ENCODE measurements at regions not wholly inside any gene's neighbourhood (a gene's known extent, or its start where the extent isn't known, plus 50 kb on each side); places are given as distances from the start of the nearest gene placed in this dataset.

DNA sequence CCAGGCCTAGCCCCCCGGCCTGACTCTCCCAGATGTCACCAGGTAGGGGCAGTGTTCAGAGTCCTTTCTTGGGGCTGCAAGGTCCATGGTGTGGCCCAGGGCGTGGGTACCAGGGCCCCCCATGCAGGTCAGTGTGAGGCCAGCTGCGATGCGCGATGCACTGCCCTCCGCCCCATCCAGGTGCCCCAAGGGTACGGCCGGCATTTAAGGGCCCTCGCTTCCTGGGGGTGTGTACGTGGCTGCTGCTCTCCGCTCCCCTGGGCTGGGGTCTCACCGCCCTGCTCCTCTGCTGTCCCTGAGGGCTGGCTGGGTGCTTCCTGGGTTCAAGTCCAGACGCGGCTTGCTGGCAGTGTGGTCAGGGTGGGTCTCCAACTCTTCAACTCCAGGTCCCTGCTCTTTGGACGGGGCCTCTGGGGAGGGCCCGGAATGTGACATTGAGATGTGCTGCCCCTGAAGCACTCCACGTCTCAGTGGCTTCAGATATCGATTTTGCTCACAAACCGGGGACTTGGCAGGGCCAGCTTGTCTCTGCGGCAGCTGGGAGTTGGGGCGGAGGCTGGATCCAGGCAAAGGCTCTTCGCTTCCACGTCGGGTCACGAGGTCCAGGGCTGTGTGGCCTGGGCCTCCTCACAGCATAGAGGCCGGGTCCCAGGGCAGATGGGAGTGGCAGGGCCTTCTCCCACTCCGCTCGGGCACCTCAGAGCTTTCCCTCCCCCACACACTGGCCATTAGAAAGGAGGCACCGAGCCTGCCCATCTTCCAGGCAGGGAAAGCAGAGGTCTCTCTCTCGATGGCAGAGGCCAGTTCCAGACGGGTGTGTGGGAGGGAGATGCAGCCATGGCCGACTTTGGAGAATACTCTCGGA lies 93.2 kb downstream of the UNCX start:
- no peaks in the 10 kb centered on the region for H3K9me1 ChIP-seq (replicated peaks; ENCODE audit: control insufficient read depth, extremely low read depth, insufficient read depth, low read length)
- TF ChIP-seq, protein P1, sequence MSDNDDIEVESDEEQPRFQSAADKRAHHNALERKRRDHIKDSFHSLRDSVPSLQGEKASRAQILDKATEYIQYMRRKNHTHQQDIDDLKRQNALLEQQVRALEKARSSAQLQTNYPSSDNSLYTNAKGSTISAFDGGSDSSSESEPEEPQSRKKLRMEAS (IDR thresholded peaks at IDR 0.05; ENCODE audit: insufficient read depth, insufficient read length) = no peak
- TF ChIP-seq JUN (IDR thresholded peaks at IDR 0.05; ENCODE audit: borderline replicate concordance, insufficient read depth, insufficient read length, low read depth) (no peak), MYC (IDR thresholded peaks at IDR 0.05; ENCODE audit: low read depth, low read length) (no peak), FOS (IDR thresholded peaks at IDR 0.05; ENCODE audit: borderline replicate concordance, insufficient read depth, low read length) (no peak), POLR2A (IDR thresholded peaks at IDR 0.05; ENCODE audit: low read depth, low read length) (no peak), POLR2AphosphoS5 (IDR thresholded peaks at IDR 0.05; ENCODE audit: insufficient read depth, low read depth, low read length) (no peak), EZH2 (IDR thresholded peaks at IDR 0.05; ENCODE audit: borderline replicate concordance, low read depth, low read length, severe bottlenecking) (no peak), GATA2 (IDR thresholded peaks at IDR 0.05; ENCODE audit: insufficient read depth, insufficient read length, low read depth, low read length) (no peak)
- TF ChIP-seq, protein P2, sequence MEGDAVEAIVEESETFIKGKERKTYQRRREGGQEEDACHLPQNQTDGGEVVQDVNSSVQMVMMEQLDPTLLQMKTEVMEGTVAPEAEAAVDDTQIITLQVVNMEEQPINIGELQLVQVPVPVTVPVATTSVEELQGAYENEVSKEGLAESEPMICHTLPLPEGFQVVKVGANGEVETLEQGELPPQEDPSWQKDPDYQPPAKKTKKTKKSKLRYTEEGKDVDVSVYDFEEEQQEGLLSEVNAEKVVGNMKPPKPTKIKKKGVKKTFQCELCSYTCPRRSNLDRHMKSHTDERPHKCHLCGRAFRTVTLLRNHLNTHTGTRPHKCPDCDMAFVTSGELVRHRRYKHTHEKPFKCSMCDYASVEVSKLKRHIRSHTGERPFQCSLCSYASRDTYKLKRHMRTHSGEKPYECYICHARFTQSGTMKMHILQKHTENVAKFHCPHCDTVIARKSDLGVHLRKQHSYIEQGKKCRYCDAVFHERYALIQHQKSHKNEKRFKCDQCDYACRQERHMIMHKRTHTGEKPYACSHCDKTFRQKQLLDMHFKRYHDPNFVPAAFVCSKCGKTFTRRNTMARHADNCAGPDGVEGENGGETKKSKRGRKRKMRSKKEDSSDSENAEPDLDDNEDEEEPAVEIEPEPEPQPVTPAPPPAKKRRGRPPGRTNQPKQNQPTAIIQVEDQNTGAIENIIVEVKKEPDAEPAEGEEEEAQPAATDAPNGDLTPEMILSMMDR (IDR thresholded peaks at IDR 0.05; ENCODE audit: extremely low read depth in 1 of 2, insufficient read depth in 1 of 2, low read depth in 1 of 2, low read length in 2 of 2) = no peak

More for the DNA sequence above, 93.2 kb downstream of the UNCX start:
- no peak overlapping the region for H3K27ac ChIP-seq (ENCODE audit: insufficient read depth, low read depth, low read length)
- H3K4me3 ChIP-seq (replicated peaks in 1 of 3; ENCODE audit: insufficient read depth in 1 of 3, low read depth in 1 of 3, low read length in 3 of 3) = no peak overlapping the region
- BruUV-seq (replicated peaks) = no TSS peak
- H3K9me3 ChIP-seq (replicated peaks; ENCODE audit: control insufficient read depth, insufficient read depth, low read length) = no peaks in the 10 kb centered on the region
- no peaks in the 10 kb centered on the region for H3K27me3 ChIP-seq (ENCODE audit: control insufficient read depth in 2 of 2, insufficient read depth in 2 of 2, low read length in 2 of 2)
- POLR2A ChIA-PET = no interaction called here
- H2AFZ ChIP-seq (ENCODE audit: low read depth, low read length) = no peak overlapping the region
- H3K4me1 ChIP-seq (ENCODE audit: control insufficient read depth, extremely low read depth, insufficient read depth, low read length) = no peaks in the 10 kb centered on the region
- no peaks in the 10 kb centered on the region for H3K36me3 ChIP-seq (ENCODE audit: control insufficient read depth in 2 of 2, extremely low read depth in 1 of 2, insufficient read depth in 2 of 2, low read length in 2 of 2)
- H3K79me2 ChIP-seq (ENCODE audit: control insufficient read depth, insufficient read depth, low read length) = no peaks in the 10 kb centered on the region
- DNase-seq (ENCODE audit: low read depth, low spot score) = no peak
- no peak overlapping the region for H3K9ac ChIP-seq (replicated peaks; ENCODE audit: extremely low read depth, insufficient read depth, low read length)
- intact Hi-C loops (cut with micrococcal nuclease) = no loop called here
- no peak overlapping the region for H3K4me2 ChIP-seq (ENCODE audit: insufficient read depth, low read length)
- H4K20me1 ChIP-seq (replicated peaks; ENCODE audit: control insufficient read depth, extremely low read depth, insufficient read depth, low read length) = no peaks in the 10 kb centered on the region
- FAIRE-seq = no peak
- dilution Hi-C loops (cut with MboI; ENCODE audit: extremely low pct_ligation_motif_present, low sequenced_read_pairs) = no loop called here
- CTCF ChIA-PET = no interaction called here
